GM18498 (cell line): ENCODE measurements at regions not wholly inside any gene's neighbourhood (a gene's known extent, or its start where the extent isn't known, plus 50 kb on each side); places are given as distances from the start of the nearest gene placed in this dataset.

ENCODE experiments used
- ATAC-seq: cut with Tn5 transposase; IDR thresholded peaks from one replicate; pipeline ENCODE4 v1.9.1; 2021; ENCODE audit warnings: mild to moderate bottlenecking, moderate library complexity; ENCODE audit not compliant: unreplicated experiment

- no peak for ATAC-seq
Observed at GRCh38 chr7:34454381-34454780, 203.6 kb upstream of the NPSR1 start.

GRCh38 chr7:34457329-34457728 lies 200.7 kb upstream of the NPSR1 start:
- ATAC-seq = no peak

GRCh38 chr7:34463830-34464229 lies 194.2 kb upstream of the NPSR1 start:
- ATAC-seq = no peak

GRCh38 chr7:34471844-34472243 lies 186.2 kb upstream of the NPSR1 start:
- ATAC-seq = no peak

- no peak for ATAC-seq
Observed at GRCh38 chr7:34486371-34486770, 171.6 kb upstream of the NPSR1 start.

- no peak for ATAC-seq
Observed at GRCh38 chr7:34487391-34488115, 170.5 kb upstream of the NPSR1 start.

- no peak for ATAC-seq
Observed at GRCh38 chr7:34488766-34489165, 169.3 kb upstream of the NPSR1 start.

- ATAC-seq = no peak
Observed at GRCh38 chr7:34491899-34492298, 166.1 kb upstream of the NPSR1 start.

- ATAC-seq = no peak
Observed at GRCh38 chr7:34493752-34494151, 164.3 kb upstream of the NPSR1 start.

GRCh38 chr7:34497153-34497777 lies 160.8 kb upstream of the NPSR1 start:
- no peak for ATAC-seq

- no peak for ATAC-seq
Observed at GRCh38 chr7:34501156-34501555, 156.9 kb upstream of the NPSR1 start.

- ATAC-seq = no peak
Observed at GRCh38 chr7:34507191-34507590, 150.8 kb upstream of the NPSR1 start.

- no peak for ATAC-seq
Observed at GRCh38 chr7:34523226-34523918, 134.6 kb upstream of the NPSR1 start.

GRCh38 chr7:34530259-34530658 lies 127.8 kb upstream of the NPSR1 start:
- ATAC-seq = no peak

- ATAC-seq = no peak
Observed at GRCh38 chr7:34539003-34539402, 119.0 kb upstream of the NPSR1 start.

GRCh38 chr7:34544621-34545020 lies 113.4 kb upstream of the NPSR1 start:
- ATAC-seq = no peak

- ATAC-seq = no peak
Observed at GRCh38 chr7:34550996-34551395, 107.0 kb upstream of the NPSR1 start.

GRCh38 chr7:34552502-34552901 lies 105.5 kb upstream of the NPSR1 start:
- no peak for ATAC-seq

- no peak for ATAC-seq
Observed at GRCh38 chr7:34558022-34558421, 100.0 kb upstream of the NPSR1 start.

GRCh38 chr7:34564091-34564490 lies 93.9 kb upstream of the NPSR1 start:
- no peak for ATAC-seq

GRCh38 chr7:34567906-34568305 lies 90.1 kb upstream of the NPSR1 start:
- no peak for ATAC-seq
